Smooth muscle cell (in vitro differentiated cells): ENCODE measurements at regions not wholly inside any gene's neighbourhood (a gene's known extent, or its start where the extent isn't known, plus 50 kb on each side); places are given as distances from the start of the nearest gene placed in this dataset.

Experiments used
- DNase-seq: peaks from one replicate; lab custom pipeline; 2025; ENCODE audit not compliant: unreplicated experiment; lab: John Stamatoyannopoulos, UW
- H2AFZ ChIP-seq: fragments of 200-600 bp; sonication (generic); 2 replicates; pipeline ENCODE4 v1.6.0; 2016; ENCODE audit warnings: antibody characterized with exemption, low read depth, mild to moderate bottlenecking
- H3F3A ChIP-seq: fragments of 200-600 bp; sonication (generic); 2 replicates; pipeline ENCODE4 v1.6.0; 2017; ENCODE audit warnings: antibody characterized with exemption, low read depth
- H3K27ac ChIP-seq: fragments of 200-600 bp; sonication (generic); 2 replicates; pipeline ENCODE4 v1.5.1; 2016; ENCODE audit warnings: low read depth, mild to moderate bottlenecking
- H3K27me3 ChIP-seq: fragments of 200-600 bp; sonication (generic); 2 replicates; pipeline ENCODE4 v1.6.1; 2016; ENCODE audit warnings: low read depth, mild to moderate bottlenecking
- H3K36me3 ChIP-seq: fragments of 200-600 bp; sonication (generic); 2 replicates; pipeline ENCODE4 v1.5.1; 2016; ENCODE audit warnings: low read depth
- H3K4me1 ChIP-seq: fragments of 200-600 bp; sonication (generic); 2 replicates; pipeline ENCODE4 v1.5.1; 2016; ENCODE audit warnings: low read depth
- H3K4me2 ChIP-seq: fragments of 200-600 bp; sonication (generic); 2 replicates; pipeline ENCODE4 v1.6.0; 2016; ENCODE audit warnings: mild to moderate bottlenecking
- H3K4me3 ChIP-seq: fragments of 200-600 bp; sonication (generic); 2 replicates; pipeline ENCODE4 v1.5.1; 2016; ENCODE audit warnings: mild to moderate bottlenecking
- H3K79me2 ChIP-seq: fragments of 200-600 bp; sonication (generic); 2 replicates; pipeline ENCODE4 v1.6.0; 2016; ENCODE audit warnings: low read depth, mild to moderate bottlenecking
- H3K9ac ChIP-seq: fragments of 200-600 bp; sonication (generic); 2 replicates; pipeline ENCODE4 v1.6.0; 2016; ENCODE audit warnings: low read depth
- H3K9me3 ChIP-seq: fragments of 200-600 bp; sonication (generic); replicated peaks from 2 replicates; pipeline ENCODE4 v1.5.1; 2016; ENCODE audit warnings: low read depth
- H4K20me1 ChIP-seq: fragments of 200-600 bp; sonication (generic); 2 replicates; pipeline ENCODE4 v1.6.0; 2016; ENCODE audit warnings: low read depth
- WGBS: methylation state at CpG from one replicate; pipeline ENCODE4 v1.1.7; 2016; ENCODE audit warnings: low lambda C conversion rate; 5-methylcytosine and 5-hydroxymethylcytosine counted together
- TF ChIP-seq, protein P1 (sequence below): fragments of 200-600 bp; sonication (generic); IDR thresholded peaks from 2 replicates; pipeline ENCODE4 v1.5.1; 2017; ENCODE audit warnings: borderline replicate concordance, mild to moderate bottlenecking, antibody characterized with exemption; ENCODE audit not compliant: insufficient read depth, poor library complexity, severe bottlenecking

- Histone ChIP-seq H3F3A (no peaks in the 10 kb centered on the region), H3K9me3 (no peaks in the 10 kb centered on the region), H3K9ac (no peak overlapping the region), H3K79me2 (no peaks in the 10 kb centered on the region), H3K27ac (no peak overlapping the region), H2AFZ (no peak overlapping the region), H3K36me3 (no peaks in the 10 kb centered on the region), H3K4me2 (no peak overlapping the region), H3K4me1 (no peaks in the 10 kb centered on the region), H3K27me3 (no peaks in the 10 kb centered on the region), H4K20me1 (no peaks in the 10 kb centered on the region), H3K4me3 (no peak overlapping the region)
- TF ChIP-seq, protein P1, sequence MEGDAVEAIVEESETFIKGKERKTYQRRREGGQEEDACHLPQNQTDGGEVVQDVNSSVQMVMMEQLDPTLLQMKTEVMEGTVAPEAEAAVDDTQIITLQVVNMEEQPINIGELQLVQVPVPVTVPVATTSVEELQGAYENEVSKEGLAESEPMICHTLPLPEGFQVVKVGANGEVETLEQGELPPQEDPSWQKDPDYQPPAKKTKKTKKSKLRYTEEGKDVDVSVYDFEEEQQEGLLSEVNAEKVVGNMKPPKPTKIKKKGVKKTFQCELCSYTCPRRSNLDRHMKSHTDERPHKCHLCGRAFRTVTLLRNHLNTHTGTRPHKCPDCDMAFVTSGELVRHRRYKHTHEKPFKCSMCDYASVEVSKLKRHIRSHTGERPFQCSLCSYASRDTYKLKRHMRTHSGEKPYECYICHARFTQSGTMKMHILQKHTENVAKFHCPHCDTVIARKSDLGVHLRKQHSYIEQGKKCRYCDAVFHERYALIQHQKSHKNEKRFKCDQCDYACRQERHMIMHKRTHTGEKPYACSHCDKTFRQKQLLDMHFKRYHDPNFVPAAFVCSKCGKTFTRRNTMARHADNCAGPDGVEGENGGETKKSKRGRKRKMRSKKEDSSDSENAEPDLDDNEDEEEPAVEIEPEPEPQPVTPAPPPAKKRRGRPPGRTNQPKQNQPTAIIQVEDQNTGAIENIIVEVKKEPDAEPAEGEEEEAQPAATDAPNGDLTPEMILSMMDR, result no peak
- no peak for DNase-seq
Observed at GRCh38 chr9:14434158-14434504, 120.2 kb upstream of the NFIB start.

DNA sequence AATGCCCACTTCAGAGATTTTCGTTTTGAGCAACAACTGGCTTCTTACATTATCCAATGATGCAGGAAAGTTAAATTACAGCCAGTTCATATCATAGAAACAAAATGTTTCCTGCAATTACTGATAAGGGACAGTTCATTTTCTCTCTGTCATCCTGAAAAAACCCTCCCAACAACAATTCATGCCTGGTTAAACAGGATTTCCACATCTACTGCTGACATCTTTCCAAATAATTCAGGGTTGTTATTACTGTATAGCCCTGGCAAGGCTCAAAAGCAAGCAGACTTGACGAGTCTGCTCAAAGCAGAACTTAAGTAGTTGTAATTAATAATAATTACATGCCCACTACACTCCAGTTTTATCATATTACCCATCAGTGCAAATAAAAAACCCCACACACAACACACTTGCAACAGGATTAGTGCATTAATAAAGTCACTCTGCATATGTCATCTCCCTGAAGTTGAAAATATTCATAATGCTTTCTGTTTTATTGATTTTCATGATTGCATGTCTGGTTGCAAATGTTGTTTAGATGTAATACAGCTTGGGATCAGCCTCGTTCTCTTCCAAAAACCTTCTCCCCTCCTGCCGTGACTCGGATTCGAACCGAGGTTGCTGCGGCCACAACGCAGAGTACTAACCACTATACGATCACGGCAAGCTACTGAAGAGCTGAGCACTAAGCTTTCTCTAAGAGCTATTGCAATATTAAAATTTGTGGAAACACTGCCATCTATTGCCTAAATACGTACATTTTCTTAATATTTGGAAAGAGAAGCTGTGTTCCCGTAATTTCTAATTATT, 119.6 kb upstream of the NFIB start:
- no peak overlapping the region for H3K9ac ChIP-seq
- WGBS, result 61% methylated on average over 13 of the region's 13 CpGs
- H3K36me3 ChIP-seq, result no peaks in the 10 kb centered on the region
- H3K9me3 ChIP-seq, result no peaks in the 10 kb centered on the region
- H3K79me2 ChIP-seq, result no peaks in the 10 kb centered on the region
- DNase-seq, result no peak
- H3K27me3 ChIP-seq, result no peaks in the 10 kb centered on the region
- H2AFZ ChIP-seq, result peak overlapping the region; percentile 4
- H3K4me1 ChIP-seq, result no peaks in the 10 kb centered on the region
- H3K4me2 ChIP-seq, result no peak overlapping the region
- no peak overlapping the region for H3K27ac ChIP-seq
- H4K20me1 ChIP-seq, result no peaks in the 10 kb centered on the region
- no peaks in the 10 kb centered on the region for H3F3A ChIP-seq
- no peak overlapping the region for H3K4me3 ChIP-seq
- TF ChIP-seq, protein P1, result peak; percentile 36

- Histone ChIP-seq H3K79me2 (no peaks in the 10 kb centered on the region), H4K20me1 (no peaks in the 10 kb centered on the region), H3K4me3 (no peak overlapping the region), H3K36me3 (no peaks in the 10 kb centered on the region), H3K9ac (no peak overlapping the region), H3K4me2 (no peak overlapping the region), H3K4me1 (no peaks in the 10 kb centered on the region), H3F3A (no peaks in the 10 kb centered on the region), H3K27me3 (no peaks in the 10 kb centered on the region), H2AFZ (no peak overlapping the region), H3K9me3 (no peaks in the 10 kb centered on the region), H3K27ac (no peak overlapping the region)
- TF ChIP-seq, protein P1, result no peak
- 90% methylated on average over 1 of the region's 1 CpG for WGBS
- no peak for DNase-seq
Observed at GRCh38 chr9:14432666-14433350, 118.9 kb upstream of the NFIB start.
